NB4 (cell line): ENCODE measurements at regions not wholly inside any gene's neighbourhood (a gene's known extent, or its start where the extent isn't known, plus 50 kb on each side); places are given as distances from the start of the nearest gene placed in this dataset.
"Not testable (repeated sequence)": the region's sequence is repeated elsewhere in the genome, so short reads cannot be mapped to it uniquely, and the experiment has no call there.

Experiments used
- CTCF ChIP-seq: IDR thresholded peaks from one replicate; pipeline ENCODE4 v1.5.1; 2012; ENCODE audit warnings: low read depth, low read length
- MYC ChIP-seq: IDR thresholded peaks from 2 replicates; pipeline ENCODE4 v1.6.1; 2011; ENCODE audit warnings: low read depth, low read length

- not testable (repeated sequence) for TF ChIP-seq CTCF, MYC
These were observed 265.2 kb downstream of the CRLF2 start for GRCh38 chrX:947262-947661.
